B cell (primary cell): ENCODE measurements at regions not wholly inside any gene's neighbourhood (a gene's known extent, or its start where the extent isn't known, plus 50 kb on each side); places are given as distances from the start of the nearest gene placed in this dataset.

Experiments
- ATAC-seq: fragments of 200-7000 bp; cut with Tn5 transposase; one replicate; pipeline ENCODE4 v1.10.0; 2021; ENCODE audit warnings: low read depth, mild to moderate bottlenecking, moderate number of reproducible peaks, moderate library complexity
- CTCF ChIA-PET: fragments of 350-600 bp; sonication (Branson Sonifier 250); formaldehyde crosslinking; loops from one replicate; lab custom pipeline; 2021; ENCODE audit warnings: antibody characterized with exemption, inconsistent platforms; lab: Charles Lee
- POLR2A ChIA-PET: fragments of 350-600 bp; sonication (Branson Sonifier 250); formaldehyde crosslinking; loops from one replicate; lab custom pipeline; 2021; ENCODE audit warnings: antibody characterized with exemption; lab: Charles Lee
- DNase-seq: peaks from one replicate; pipeline ENCODE4 v3.0.0; 2013
- H2AFZ ChIP-seq: 2 replicates; pipeline ENCODE4 v1.6.1; 2012; ENCODE audit warnings: mild to moderate bottlenecking, low read depth, low read length; ENCODE audit not compliant: insufficient read depth, poor library complexity, severe bottlenecking
- H3K27ac ChIP-seq, 2 donors: 1 replicate in 1 of 2; 2 replicates in 1 of 2; pipeline ENCODE4 v1.5.1; 2012 to 2013; ENCODE audit warnings: low read length in 2 of 2, mild to moderate bottlenecking in 2 of 2, moderate library complexity in 1 of 2
- H3K27me3 ChIP-seq, 4 experiments: fragments of 200-600 bp in 1 of 4; sonication (generic) in 1 of 4; replicated peaks in 1 of 4; 1 replicate in 2 of 4; 2 replicates in 2 of 4; pipeline versions ENCODE4 v1.6.1 to v1.7.0; 2013 to 2016; ENCODE audit warnings: low read length in 3 of 4, mild to moderate bottlenecking in 2 of 4, mixed read lengths in 1 of 4, moderate library complexity in 1 of 4; ENCODE audit not compliant: insufficient read depth in 4 of 4, control insufficient read depth in 3 of 4; ENCODE audit errors: control extremely low read depth in 1 of 4
- H3K36me3 ChIP-seq, 2 experiments: replicated peaks in 1 of 2; 1 replicate in 1 of 2; 2 replicates in 1 of 2; pipeline versions ENCODE4 v1.6.1 to v1.7.1; 2013; ENCODE audit warnings: low read length in 1 of 2; ENCODE audit not compliant: insufficient read depth in 2 of 2, control insufficient read depth in 1 of 2; ENCODE audit errors: control extremely low read depth in 1 of 2, extremely low read depth in 1 of 2
- H3K4me1 ChIP-seq, 2 donors: fragments of 200-600 bp in 1 of 2; sonication (generic) in 1 of 2; 1 replicate in 1 of 2; 2 replicates in 1 of 2; pipeline versions ENCODE4 v1.5.1 to v1.6.1; 2013 to 2017; ENCODE audit warnings: low read length in 2 of 2; ENCODE audit not compliant: control insufficient read depth in 2 of 2, insufficient read depth in 2 of 2
- H3K4me2 ChIP-seq: replicated peaks from 2 replicates; pipeline ENCODE3; 2012; ENCODE audit warnings: mild to moderate bottlenecking, low read depth, low read length; ENCODE audit not compliant: poor library complexity, severe bottlenecking
- H3K4me3 ChIP-seq, 5 experiments: fragments of 200-600 bp in 1 of 5; sonication (generic) in 1 of 5; 1 replicate in 3 of 5; 2 replicates in 2 of 5; pipeline versions ENCODE4 v1.5.1 to v1.7.0; 2011 to 2016; ENCODE audit warnings: low read length in 4 of 5, mild to moderate bottlenecking in 4 of 5, low read depth in 2 of 5, control low read depth in 1 of 5, moderate library complexity in 1 of 5; ENCODE audit not compliant: insufficient read depth in 1 of 5; ENCODE audit errors: control extremely low read depth in 1 of 5, extremely low read depth in 1 of 5
- H3K79me2 ChIP-seq: fragments of 200-600 bp; sonication (generic); one replicate; pipeline ENCODE4 v1.6.0; 2016; ENCODE audit warnings: low read length; ENCODE audit not compliant: control insufficient read depth, insufficient read depth
- H3K9ac ChIP-seq: fragments of 200-600 bp; sonication (generic); 2 replicates; pipeline ENCODE4 v1.6.1; 2017; ENCODE audit warnings: mild to moderate bottlenecking, low read length, moderate library complexity
- H3K9me3 ChIP-seq, 3 donors: one replicate each; pipeline versions ENCODE4 v1.6.1 to v1.7.1; 2013; ENCODE audit warnings: low read length in 2 of 3; ENCODE audit not compliant: control insufficient read depth in 2 of 3, insufficient read depth in 1 of 3; ENCODE audit errors: control extremely low read depth in 1 of 3
- H4K20me1 ChIP-seq: 2 replicates; pipeline ENCODE4 v1.6.0; 2012; ENCODE audit warnings: mild to moderate bottlenecking, low read length; ENCODE audit not compliant: insufficient read depth, control insufficient read depth, poor library complexity, severe bottlenecking
- H3K27ac Mint-ChIP-seq: one replicate; pipeline ENCODE4 v1.8.0; 2021; ENCODE audit warnings: mixed read lengths
- H3K27me3 Mint-ChIP-seq: one replicate; pipeline ENCODE4 v1.8.0; 2021; ENCODE audit warnings: mixed read lengths
- H3K4me1 Mint-ChIP-seq: one replicate; pipeline ENCODE4 v1.8.0; 2021; ENCODE audit warnings: mixed read lengths
- H3K4me3 Mint-ChIP-seq: one replicate; pipeline ENCODE4 v1.8.0; 2021; ENCODE audit warnings: mixed read lengths
- H3K9me3 Mint-ChIP-seq: one replicate; pipeline ENCODE4 v1.8.0; 2022; ENCODE audit warnings: mixed read lengths; ENCODE audit not compliant: insufficient read depth
- EZH2 ChIP-seq: IDR thresholded peaks from 2 replicates; pipeline ENCODE4 v1.6.1; 2012; ENCODE audit warnings: borderline replicate concordance, low read depth, mild to moderate bottlenecking, moderate library complexity, low read length; ENCODE audit not compliant: insufficient read depth, poor library complexity, severe bottlenecking
- WGBS: methylation state at CpG from one replicate; pipeline ENCODE4 v1.1.5; 2013; ENCODE audit warnings: missing lambda C conversion rate; ENCODE audit not compliant: insufficient coverage; 5-methylcytosine and 5-hydroxymethylcytosine counted together
- intact Hi-C: fragments of 100-400 bp; cut with micrococcal nuclease; formaldehyde crosslinking; loops from one replicate; pipeline ENCODE4 v1.10.0; 2022
- TF ChIP-seq, protein P1 (sequence below): fragments of 200-600 bp; IDR thresholded peaks from one replicate; pipeline ENCODE4 v1.8.0; 2022; ENCODE audit warnings: antibody characterized with exemption, mild to moderate bottlenecking

DNA sequence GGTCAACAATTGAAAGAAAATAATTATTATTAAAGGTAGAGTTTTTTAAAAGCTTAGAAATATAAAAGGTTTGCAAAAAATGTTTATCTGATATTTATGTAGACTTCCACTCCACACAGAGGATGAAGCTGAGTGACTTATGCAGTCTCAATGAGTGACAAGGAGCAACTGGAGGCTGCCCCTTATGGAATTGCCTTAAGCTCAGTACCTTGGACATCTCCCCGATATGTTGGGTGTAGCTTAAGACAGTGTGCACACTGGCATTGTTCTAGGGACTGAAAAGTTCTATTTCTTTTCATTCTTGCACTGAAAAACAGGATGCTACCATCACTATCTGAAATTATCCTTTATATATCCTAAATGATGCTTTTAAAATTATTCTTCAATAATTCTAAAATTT lies 292.1 kb downstream of the PRDM5 start:
- Histone ChIP-seq H3K27ac (no peak overlapping the region), H3K9ac (no peak overlapping the region), H3K9me3 (peaks cover 0 to 1% (median 0%) of the 10 kb centered on the region in 3 donors), H3K4me2 (no peak overlapping the region), H3K4me1 (no peaks in the 10 kb centered on the region), H4K20me1 (no peaks in the 10 kb centered on the region), H3K36me3 (no peaks in the 10 kb centered on the region), H3K79me2 (no peaks in the 10 kb centered on the region), H3K27me3 (no peaks in the 10 kb centered on the region), H3K4me3 (no peak overlapping the region), H2AFZ (no peak overlapping the region)
- Mint-ChIP-seq H3K4me1 (no peaks in the 10 kb centered on the region), H3K27me3 (no peaks in the 10 kb centered on the region), H3K27ac (no peak overlapping the region), H3K4me3 (no peak overlapping the region), H3K9me3 (peaks cover 6% of the 10 kb centered on the region)
- whole genome bisulfite sequencing = no CpG with 5 or more reads among the region's 1 CpG
- ChIA-PET POLR2A (no interaction called here), CTCF (no interaction called here)
- TF ChIP-seq, protein P1, sequence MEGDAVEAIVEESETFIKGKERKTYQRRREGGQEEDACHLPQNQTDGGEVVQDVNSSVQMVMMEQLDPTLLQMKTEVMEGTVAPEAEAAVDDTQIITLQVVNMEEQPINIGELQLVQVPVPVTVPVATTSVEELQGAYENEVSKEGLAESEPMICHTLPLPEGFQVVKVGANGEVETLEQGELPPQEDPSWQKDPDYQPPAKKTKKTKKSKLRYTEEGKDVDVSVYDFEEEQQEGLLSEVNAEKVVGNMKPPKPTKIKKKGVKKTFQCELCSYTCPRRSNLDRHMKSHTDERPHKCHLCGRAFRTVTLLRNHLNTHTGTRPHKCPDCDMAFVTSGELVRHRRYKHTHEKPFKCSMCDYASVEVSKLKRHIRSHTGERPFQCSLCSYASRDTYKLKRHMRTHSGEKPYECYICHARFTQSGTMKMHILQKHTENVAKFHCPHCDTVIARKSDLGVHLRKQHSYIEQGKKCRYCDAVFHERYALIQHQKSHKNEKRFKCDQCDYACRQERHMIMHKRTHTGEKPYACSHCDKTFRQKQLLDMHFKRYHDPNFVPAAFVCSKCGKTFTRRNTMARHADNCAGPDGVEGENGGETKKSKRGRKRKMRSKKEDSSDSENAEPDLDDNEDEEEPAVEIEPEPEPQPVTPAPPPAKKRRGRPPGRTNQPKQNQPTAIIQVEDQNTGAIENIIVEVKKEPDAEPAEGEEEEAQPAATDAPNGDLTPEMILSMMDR = no peak
- no peak for TF ChIP-seq EZH2
- ATAC-seq (no peak), DNase-seq (no peak)
- intact Hi-C loops = no loop called here

DNA sequence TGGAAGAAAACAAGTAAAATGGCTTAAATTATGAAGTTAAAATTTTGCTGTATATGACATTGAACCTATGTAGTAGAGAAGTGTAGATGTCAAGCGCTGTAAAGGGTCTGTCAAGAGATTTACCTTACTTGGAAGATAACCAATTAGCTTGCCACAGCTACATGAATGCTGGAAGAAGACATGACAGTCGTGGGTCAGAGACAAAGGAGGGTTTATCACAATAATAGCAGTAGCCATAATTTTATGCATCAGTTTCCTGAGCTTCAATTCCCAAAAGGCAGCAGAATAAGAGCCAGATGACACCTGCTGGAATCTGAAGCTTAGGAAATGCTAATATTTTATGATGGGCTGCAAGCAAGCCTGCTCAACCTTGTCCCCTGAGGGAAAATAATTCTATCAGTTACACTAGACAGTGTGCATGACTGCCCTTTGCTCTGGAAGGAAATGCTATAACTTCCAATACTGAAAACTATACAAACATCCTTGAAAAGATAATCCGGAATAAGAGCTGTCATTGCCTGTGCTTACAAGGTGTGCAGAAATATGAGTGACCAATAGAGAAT lies 292.9 kb downstream of the PRDM5 start:
- Mint-ChIP-seq H3K27me3 (no peaks in the 10 kb centered on the region), H3K27ac (no peak overlapping the region), H3K4me3 (no peak overlapping the region), H3K9me3 (peaks cover 6% of the 10 kb centered on the region), H3K4me1 (no peaks in the 10 kb centered on the region)
- DNase-seq (no peak), ATAC-seq (no peak)
- Histone ChIP-seq H3K9me3 (peaks cover 0 to 1% (median 0%) of the 10 kb centered on the region in 3 donors), H2AFZ (no peak overlapping the region), H3K27ac (no peak overlapping the region), H3K36me3 (no peaks in the 10 kb centered on the region), H4K20me1 (no peaks in the 10 kb centered on the region), H3K4me3 (no peak overlapping the region), H3K4me2 (no peak overlapping the region), H3K9ac (no peak overlapping the region), H3K79me2 (no peaks in the 10 kb centered on the region), H3K4me1 (no peaks in the 10 kb centered on the region), H3K27me3 (no peaks in the 10 kb centered on the region)
- ChIA-PET POLR2A (no interaction called here), CTCF (no interaction called here)
- intact Hi-C loops = no loop called here
- whole genome bisulfite sequencing = no CpG with 5 or more reads among the region's 3 CpGs
- TF ChIP-seq, protein P1 = no peak
- TF ChIP-seq EZH2 = no peak
